HEK293T (cell line): ENCODE measurements at regions not wholly inside any gene's neighbourhood (a gene's known extent, or its start where the extent isn't known, plus 50 kb on each side); places are given as distances from the start of the nearest gene placed in this dataset.

Experiments used
- CTCF ChIA-PET: fragments of 350-600 bp; formaldehyde crosslinking; extraction: SDS; loops from one replicate; lab custom pipeline; 2021; ENCODE audit warnings: antibody characterized with exemption, inconsistent platforms; lab: Yijun Ruan, JAX
- POLR2A ChIA-PET: fragments of 350-600 bp; formaldehyde crosslinking; extraction: SDS; loops from one replicate; lab custom pipeline; 2020; ENCODE audit warnings: antibody characterized with exemption, inconsistent platforms; lab: Yijun Ruan, JAX
- DNase-seq: peaks from one replicate; pipeline ENCODE4 v3.0.0; 2012; ENCODE audit warnings: mixed read lengths; ENCODE audit errors: extremely low spot score
- ARNT ChIP-seq: fragments of 450-650 bp; IDR thresholded peaks from 2 replicates; pipeline ENCODE4 v1.6.1; 2017; ENCODE audit warnings: mild to moderate bottlenecking
- BHLHE40 ChIP-seq: fragments of 450-650 bp; IDR thresholded peaks from 2 replicates; pipeline ENCODE4 v1.6.1; 2016; ENCODE audit warnings: mild to moderate bottlenecking, moderate library complexity, borderline replicate concordance
- CTBP1 ChIP-seq: fragments of 450-650 bp; IDR thresholded peaks from 2 replicates; pipeline ENCODE4 v1.6.1; 2016; ENCODE audit warnings: borderline replicate concordance
- ELF4 ChIP-seq: fragments of 450-650 bp; IDR thresholded peaks from 2 replicates; pipeline ENCODE4 v1.6.1; 2017; ENCODE audit warnings: antibody characterized with exemption
- FOXA1 ChIP-seq: fragments of 450-650 bp; IDR thresholded peaks from 2 replicates; pipeline ENCODE4 v1.6.1; 2016; ENCODE audit warnings: mild to moderate bottlenecking
- FOXK2 ChIP-seq: fragments of 450-650 bp; IDR thresholded peaks from 2 replicates; pipeline ENCODE4 v1.6.1; 2016; ENCODE audit warnings: mild to moderate bottlenecking
- FOXM1 ChIP-seq: fragments of 450-650 bp; IDR thresholded peaks from 2 replicates; pipeline ENCODE4 v1.6.1; 2017; ENCODE audit warnings: mild to moderate bottlenecking, borderline replicate concordance
- HDGF ChIP-seq: fragments of 450-650 bp; IDR thresholded peaks from 2 replicates; pipeline ENCODE4 v1.6.1; 2017; ENCODE audit warnings: antibody characterized with exemption, borderline replicate concordance
- L3MBTL2 ChIP-seq: fragments of 450-650 bp; conservative IDR thresholded peaks from 2 replicates; pipeline ENCODE4 v1.6.1; 2016; ENCODE audit warnings: mild to moderate bottlenecking
- LEF1 ChIP-seq: fragments of 450-650 bp; IDR thresholded peaks from 2 replicates; pipeline ENCODE4 v1.6.1; 2017; ENCODE audit warnings: mild to moderate bottlenecking, borderline replicate concordance
- NFRKB ChIP-seq: fragments of 450-650 bp; IDR thresholded peaks from 2 replicates; pipeline ENCODE4 v1.6.1; 2016; ENCODE audit warnings: mild to moderate bottlenecking, moderate library complexity
- PKNOX1 ChIP-seq: fragments of 450-650 bp; IDR thresholded peaks from 2 replicates; pipeline ENCODE4 v1.6.1; 2016
- SP1 ChIP-seq: fragments of 450-650 bp; IDR thresholded peaks from 2 replicates; pipeline ENCODE4 v1.6.1; 2017
- SUZ12 ChIP-seq: fragments of 450-650 bp; IDR thresholded peaks from 2 replicates; pipeline ENCODE4 v1.6.1; 2016; ENCODE audit warnings: mild to moderate bottlenecking
- TARDBP ChIP-seq: fragments of 450-650 bp; IDR thresholded peaks from 2 replicates; pipeline ENCODE4 v1.6.1; 2016
- ZNF384 ChIP-seq: fragments of 450-650 bp; IDR thresholded peaks from 2 replicates; pipeline ENCODE4 v1.6.1; 2016

DNA sequence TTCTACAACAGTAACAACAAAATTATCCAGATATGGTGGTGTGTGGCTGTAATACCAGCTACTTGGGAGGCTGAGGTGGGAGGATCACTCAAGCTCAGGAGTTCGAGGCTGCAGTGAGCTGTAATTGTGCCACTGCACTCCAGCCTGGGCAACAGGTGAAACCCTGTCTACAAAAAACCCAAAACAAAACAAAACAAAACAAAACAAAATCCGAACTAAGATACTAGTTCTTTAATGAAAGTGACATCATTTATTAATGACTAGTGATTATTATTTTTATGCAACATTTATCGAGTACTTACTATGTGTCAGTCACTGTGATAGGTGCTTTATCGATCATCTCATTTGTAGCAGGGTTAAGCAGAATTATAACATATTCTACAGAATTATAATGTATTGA, 196.9 kb upstream of the GDNF start:
- CTCF ChIA-PET, result no interaction called here
- TF ChIP-seq BHLHE40 (no peak), CTBP1 (no peak), SP1 (no peak), LEF1 (no peak), ZNF384 (no peak), FOXM1 (no peak), NFRKB (no peak), SUZ12 (no peak), ARNT (no peak), HDGF (no peak), ELF4 (no peak), PKNOX1 (no peak), FOXK2 (no peak), TARDBP (no peak), FOXA1 (no peak), L3MBTL2 (no peak)
- POLR2A ChIA-PET, result no interaction called here

GRCh38 chr5:38032149-38032548, 192.3 kb upstream of the GDNF start:
- no peak for DNase-seq
- ChIA-PET CTCF (no interaction called here), POLR2A (no interaction called here)
- TF ChIP-seq FOXA1 (no peak), SUZ12 (no peak)

More for the DNA sequence above, 196.9 kb upstream of the GDNF start:
- DNase-seq, result no peak

GRCh38 chr5:38031304-38031703, 191.5 kb upstream of the GDNF start:
- no peak for TF ChIP-seq SP1
- TF ChIP-seq BHLHE40, result no peak
- no peak for TF ChIP-seq NFRKB
- TF ChIP-seq PKNOX1, result no peak
- no peak for TF ChIP-seq L3MBTL2
- TF ChIP-seq TARDBP, result no peak
- TF ChIP-seq HDGF, result no peak
- no peak for TF ChIP-seq ARNT
- no peak for TF ChIP-seq ELF4
- TF ChIP-seq FOXK2, result no peak
- TF ChIP-seq LEF1, result no peak
- no peak for TF ChIP-seq FOXM1
- no peak for TF ChIP-seq CTBP1
- no peak for TF ChIP-seq ZNF384
- TF ChIP-seq SUZ12, result no peak
- TF ChIP-seq FOXA1, result no peak
- DNase-seq, result no peak
- POLR2A ChIA-PET, result no interaction called here
- CTCF ChIA-PET, result no interaction called here

DNA sequence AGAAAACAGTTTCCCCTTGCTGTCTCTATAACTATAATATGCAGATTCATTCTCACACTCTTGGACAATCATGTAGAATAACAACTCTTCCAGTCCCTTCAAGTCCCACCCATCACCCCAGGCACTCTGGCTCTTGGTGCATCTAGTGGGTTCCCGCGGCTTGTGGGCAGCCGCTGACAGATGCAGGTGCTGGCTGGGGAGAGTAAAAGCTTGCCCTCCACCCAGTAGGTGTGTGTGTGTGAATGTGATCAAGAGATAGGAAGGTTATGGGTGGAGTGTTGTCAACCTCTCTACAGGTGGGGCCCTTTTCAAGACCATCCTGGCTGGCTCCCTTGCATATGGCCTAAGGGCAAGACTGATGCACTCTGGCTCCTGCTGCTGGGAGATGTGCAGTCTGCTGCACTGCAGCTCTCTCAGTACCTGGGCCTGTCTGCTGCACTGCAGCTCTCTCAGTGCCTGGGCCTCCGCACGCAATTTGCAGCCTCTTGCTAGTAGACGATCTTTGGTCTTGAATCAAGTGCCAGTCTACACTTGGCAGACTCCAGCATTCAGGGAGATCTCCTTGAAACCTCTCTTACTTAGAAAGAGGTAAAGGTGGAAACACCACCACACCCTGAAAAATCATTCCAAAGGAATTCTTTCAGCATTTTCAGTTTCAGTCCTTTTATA, 189.7 kb upstream of the GDNF start:
- CTCF ChIA-PET, result no interaction called here
- TF ChIP-seq PKNOX1 (no peak), CTBP1 (no peak), ZNF384 (no peak), LEF1 (no peak), TARDBP (no peak), ELF4 (no peak), SP1 (no peak), FOXK2 (no peak), SUZ12 (no peak), ARNT (no peak), BHLHE40 (no peak), L3MBTL2 (no peak), HDGF (no peak), FOXM1 (no peak), FOXA1 (no peak), NFRKB (no peak)
- POLR2A ChIA-PET, result no interaction called here
- no peak for DNase-seq

DNA sequence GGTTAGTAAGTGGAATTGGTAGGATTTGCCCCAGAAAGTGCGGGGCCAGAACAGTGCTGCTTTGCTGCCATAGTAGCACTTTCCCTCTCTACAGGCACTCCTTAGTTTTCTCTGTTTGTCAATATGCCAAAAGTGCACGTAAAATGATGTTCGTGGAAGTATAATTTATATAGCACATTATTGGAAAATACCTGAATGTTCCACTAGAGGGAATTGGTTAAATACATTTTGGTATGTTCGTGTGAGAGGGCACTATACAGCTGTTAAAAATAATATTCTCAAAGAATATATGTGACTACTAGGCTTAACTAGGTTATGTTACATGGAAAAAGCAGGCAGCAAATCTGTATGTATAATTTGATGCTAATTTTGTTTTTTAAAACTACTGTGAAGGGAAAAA, 184.0 kb upstream of the GDNF start:
- CTCF ChIA-PET, result no interaction called here
- TF ChIP-seq FOXM1, result no peak
- no peak for TF ChIP-seq PKNOX1
- TF ChIP-seq ELF4, result no peak
- no peak for TF ChIP-seq CTBP1
- no peak for TF ChIP-seq NFRKB
- TF ChIP-seq TARDBP, result no peak
- no peak for TF ChIP-seq HDGF
- no peak for TF ChIP-seq ZNF384
- no peak for TF ChIP-seq SP1
- no peak for TF ChIP-seq ARNT
- no peak for TF ChIP-seq BHLHE40
- TF ChIP-seq L3MBTL2, result no peak
- TF ChIP-seq FOXA1, result no peak
- no peak for TF ChIP-seq LEF1
- TF ChIP-seq SUZ12, result no peak
- TF ChIP-seq FOXK2, result no peak
- no peak for DNase-seq
- POLR2A ChIA-PET, result no interaction called here
